K562 (cell line): ENCODE measurements at regions not wholly inside any gene's neighbourhood (a gene's known extent, or its start where the extent isn't known, plus 50 kb on each side); places are given as distances from the start of the nearest gene placed in this dataset.

ENCODE experiments used
- ARID1B ChIP-seq: fragments of 450-650 bp; IDR thresholded peaks from 2 replicates; pipeline ENCODE4 v1.6.1; 2016; ENCODE audit warnings: antibody characterized with exemption, mild to moderate bottlenecking, inconsistent platforms
- BRD9 ChIP-seq: fragments of 450-650 bp; IDR thresholded peaks from 2 replicates; pipeline ENCODE4 v1.6.1; 2018; ENCODE audit warnings: low read depth; ENCODE audit not compliant: partially characterized antibody
- CGGBP1 ChIP-seq: fragments of 250-450 bp; sonication (Bioruptor Pico); IDR thresholded peaks from 2 replicates; pipeline ENCODE4 v1.9.0; 2021; ENCODE audit warnings: mild to moderate bottlenecking
- KAT2B ChIP-seq: IDR thresholded peaks from one replicate; pipeline ENCODE4 v1.6.1; 2012; ENCODE audit warnings: low read depth, mild to moderate bottlenecking, control low read depth, inconsistent platforms, low read length, moderate library complexity
- RBM14 ChIP-seq: fragments of 200-400 bp; formaldehyde crosslinking; IDR thresholded peaks from 2 replicates; pipeline ENCODE4 v1.6.1; 2018; ENCODE audit warnings: low read depth, mild to moderate bottlenecking, low read length, moderate library complexity, borderline replicate concordance; ENCODE audit not compliant: insufficient read depth
- TCF15 ChIP-seq: fragments of 250-450 bp; sonication (Bioruptor Pico); IDR thresholded peaks from 2 replicates; pipeline ENCODE4 v1.8.0; 2022; ENCODE audit warnings: moderate library complexity, mild to moderate bottlenecking, inconsistent platforms
- TFAP4 ChIP-seq: sonication (generic); formaldehyde crosslinking; IDR thresholded peaks from 2 replicates; pipeline ENCODE4 v1.8.0; 2022; ENCODE audit warnings: missing genetic modification reagents, mild to moderate bottlenecking, moderate library complexity, borderline replicate concordance
- ZNF407 ChIP-seq: fragments of 450-650 bp; IDR thresholded peaks from 2 replicates; pipeline ENCODE4 v1.6.1; 2016; ENCODE audit warnings: low read depth
- ZNF436 ChIP-seq: fragments of 250-450, 450-650 bp; sonication (Bioruptor Pico); formaldehyde crosslinking; IDR thresholded peaks from 2 replicates; pipeline ENCODE4 v1.7.0; 2020; ENCODE audit warnings: mild to moderate bottlenecking
- ZNF518B ChIP-seq: fragments of 250-450 bp; sonication (Bioruptor Pico); IDR thresholded peaks from 2 replicates; pipeline ENCODE4 v1.5.0; 2021; ENCODE audit warnings: mild to moderate bottlenecking, moderate library complexity
- ZNF699 ChIP-seq: fragments of 250-450 bp; sonication (Bioruptor Pico); IDR thresholded peaks from 2 replicates; pipeline ENCODE4 v1.8.0; 2021; ENCODE audit warnings: mild to moderate bottlenecking, moderate library complexity; ENCODE audit not compliant: insufficient replicate concordance
- TF ChIP-seq, protein P1 (sequence below): sonication (generic); IDR thresholded peaks from 2 replicates; pipeline ENCODE4 v1.6.1; 2016

- TF ChIP-seq TFAP4 (CRISPR knock-in tag), result peak; percentile 24; the same call in 1 of the 2 replicates
- TF ChIP-seq ZNF699, result no peak
- TF ChIP-seq ARID1B, result peak; percentile 87
- TF ChIP-seq BRD9, result peak; percentile 90
- peak; percentile 70; the same call in 1 of the 2 replicates for TF ChIP-seq TCF15 (CRISPR knock-in tag)
- TF ChIP-seq RBM14, result no peak
- TF ChIP-seq, protein P1, sequence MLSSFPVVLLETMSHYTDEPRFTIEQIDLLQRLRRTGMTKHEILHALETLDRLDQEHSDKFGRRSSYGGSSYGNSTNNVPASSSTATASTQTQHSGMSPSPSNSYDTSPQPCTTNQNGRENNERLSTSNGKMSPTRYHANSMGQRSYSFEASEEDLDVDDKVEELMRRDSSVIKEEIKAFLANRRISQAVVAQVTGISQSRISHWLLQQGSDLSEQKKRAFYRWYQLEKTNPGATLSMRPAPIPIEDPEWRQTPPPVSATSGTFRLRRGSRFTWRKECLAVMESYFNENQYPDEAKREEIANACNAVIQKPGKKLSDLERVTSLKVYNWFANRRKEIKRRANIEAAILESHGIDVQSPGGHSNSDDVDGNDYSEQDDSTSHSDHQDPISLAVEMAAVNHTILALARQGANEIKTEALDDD, result peak; percentile 69
- TF ChIP-seq KAT2B, result no peak
- no peak for TF ChIP-seq ZNF407
- no peak; the same call in 1 of the 2 replicates for TF ChIP-seq ZNF436 (CRISPR knock-in tag)
- TF ChIP-seq CGGBP1, result 0 out of 2 replicates have a peak, but pooled peaks have one; percentile 12
- TF ChIP-seq ZNF518B, result no peak
Observed at GRCh38 chr4:10185518-10186227, 69.1 kb upstream of the WDR1 start (continued).
